Upper lobe of left lung (tissue), 6 donors: ENCODE measurements at regions not wholly inside any gene's neighbourhood (a gene's known extent, or its start where the extent isn't known, plus 50 kb on each side); places are given as distances from the start of the nearest gene placed in this dataset.

ENCODE experiments used
- ATAC-seq, 2 donors: fragments of 200-7000 bp; cut with Tn5 transposase; one replicate each; pipeline ENCODE4 v1.9.1; 2022; ENCODE audit warnings: mild to moderate bottlenecking in 2 of 2, moderate library complexity in 2 of 2; ENCODE audit not compliant: low FRiP score in 2 of 2
- DNase-seq, 2 donors: peaks; one replicate each; pipeline ENCODE4 v3.0.0-alpha.2; 2019 to 2020
- H3K27ac ChIP-seq, 4 donors: fragments of 200-600 bp; sonication (generic); one replicate each; pipeline ENCODE4 v1.5.1; 2016 to 2019
- H3K27me3 ChIP-seq, 4 donors: fragments of 200-600 bp; sonication (generic); one replicate each; pipeline ENCODE4 v1.5.1; 2017 to 2019
- H3K36me3 ChIP-seq, 4 donors: fragments of 200-600 bp; sonication (generic); one replicate each; pipeline ENCODE4 v1.5.1; 2016 to 2019
- H3K4me1 ChIP-seq, 4 donors: fragments of 200-600 bp; sonication (generic); one replicate each; pipeline ENCODE4 v1.5.1; 2018 to 2019
- H3K4me3 ChIP-seq, 4 donors: fragments of 200-600 bp; sonication (generic); one replicate each; pipeline ENCODE4 v1.5.1; 2017 to 2019; ENCODE audit warnings: mild to moderate bottlenecking in 2 of 4, moderate library complexity in 1 of 4
- H3K9me3 ChIP-seq, 4 donors: fragments of 200-600 bp; sonication (generic); one replicate each; pipeline ENCODE4 v1.5.1; 2018 to 2019
- EP300 ChIP-seq, 4 donors: sonication (generic); formaldehyde crosslinking; IDR thresholded peaks; one replicate each; pipeline ENCODE4 v1.5.1; 2017; ENCODE audit warnings: antibody characterized with exemption in 4 of 4, control low read depth in 2 of 4
- POLR2A ChIP-seq, 4 donors: fragments of 450-650 bp; IDR thresholded peaks; one replicate each; pipeline ENCODE4 v1.5.1; 2016 to 2017; ENCODE audit warnings: antibody characterized with exemption in 4 of 4, mild to moderate bottlenecking in 2 of 4
- POLR2AphosphoS5 ChIP-seq, 2 donors: sonication (generic); formaldehyde crosslinking; IDR thresholded peaks; one replicate each; pipeline ENCODE4 v1.5.1; 2017; ENCODE audit warnings: antibody characterized with exemption in 2 of 2
- WGBS, 2 donors: methylation state at CpG; one replicate each; pipeline ENCODE4 v1.1.5; 2017 to 2018; 5-methylcytosine and 5-hydroxymethylcytosine counted together
- TF ChIP-seq, protein P1 (sequence below), 6 experiments: fragments of 450-650 bp in 4 of 6; fragments of 200-600 bp in 2 of 6; sonication (generic) in 2 of 6; IDR thresholded peaks; one replicate each; pipeline ENCODE4 v1.5.1; 2016 to 2019; ENCODE audit warnings: antibody characterized with exemption in 6 of 6
- donor health status: DM: no; HTN: no; CAD: no; lungs with moderate emphysema.
- donor health status: DM: no; HTN: yes; CAD: no; lungs with severe emphysema.

DNA sequence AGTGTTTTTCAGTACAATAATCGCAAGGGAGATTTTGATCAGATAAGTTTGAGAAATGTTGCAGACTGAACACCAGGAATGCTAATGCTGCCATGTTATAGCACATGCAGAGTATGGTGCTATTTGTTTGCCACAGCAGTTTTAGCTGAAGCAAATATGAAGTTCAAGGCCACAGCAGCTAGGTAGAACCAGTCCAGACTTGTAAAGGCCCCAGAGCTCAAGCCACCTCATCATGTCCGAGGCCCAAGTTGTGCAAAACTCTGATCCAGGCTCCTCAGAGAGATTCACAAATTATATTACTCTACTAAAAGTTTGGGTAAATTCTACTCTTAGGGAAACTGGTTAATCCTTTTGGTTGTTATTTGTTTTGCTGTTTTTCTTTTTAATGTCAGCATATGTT is 2702.6 kb downstream of the PCDH9 start:
- H3K4me3 ChIP-seq, result no peak overlapping the region
- no peak for ATAC-seq
- no peaks in the 10 kb centered on the region for H3K36me3 ChIP-seq
- H3K27me3 ChIP-seq, result no peaks in the 10 kb centered on the region
- DNase-seq, result no peak
- no peaks in the 10 kb centered on the region for H3K4me1 ChIP-seq
- H3K9me3 ChIP-seq, result no peaks in the 10 kb centered on the region
- WGBS, 2 donors, result 85 to 91% methylated on average over 2 of the region's 2 CpGs
- no peak overlapping the region for H3K27ac ChIP-seq
- TF ChIP-seq POLR2A (IDR thresholded peaks at IDR 0.05), result no peak
- TF ChIP-seq, protein P1, sequence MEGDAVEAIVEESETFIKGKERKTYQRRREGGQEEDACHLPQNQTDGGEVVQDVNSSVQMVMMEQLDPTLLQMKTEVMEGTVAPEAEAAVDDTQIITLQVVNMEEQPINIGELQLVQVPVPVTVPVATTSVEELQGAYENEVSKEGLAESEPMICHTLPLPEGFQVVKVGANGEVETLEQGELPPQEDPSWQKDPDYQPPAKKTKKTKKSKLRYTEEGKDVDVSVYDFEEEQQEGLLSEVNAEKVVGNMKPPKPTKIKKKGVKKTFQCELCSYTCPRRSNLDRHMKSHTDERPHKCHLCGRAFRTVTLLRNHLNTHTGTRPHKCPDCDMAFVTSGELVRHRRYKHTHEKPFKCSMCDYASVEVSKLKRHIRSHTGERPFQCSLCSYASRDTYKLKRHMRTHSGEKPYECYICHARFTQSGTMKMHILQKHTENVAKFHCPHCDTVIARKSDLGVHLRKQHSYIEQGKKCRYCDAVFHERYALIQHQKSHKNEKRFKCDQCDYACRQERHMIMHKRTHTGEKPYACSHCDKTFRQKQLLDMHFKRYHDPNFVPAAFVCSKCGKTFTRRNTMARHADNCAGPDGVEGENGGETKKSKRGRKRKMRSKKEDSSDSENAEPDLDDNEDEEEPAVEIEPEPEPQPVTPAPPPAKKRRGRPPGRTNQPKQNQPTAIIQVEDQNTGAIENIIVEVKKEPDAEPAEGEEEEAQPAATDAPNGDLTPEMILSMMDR (IDR thresholded peaks at IDR 0.05), result no peak

DNA sequence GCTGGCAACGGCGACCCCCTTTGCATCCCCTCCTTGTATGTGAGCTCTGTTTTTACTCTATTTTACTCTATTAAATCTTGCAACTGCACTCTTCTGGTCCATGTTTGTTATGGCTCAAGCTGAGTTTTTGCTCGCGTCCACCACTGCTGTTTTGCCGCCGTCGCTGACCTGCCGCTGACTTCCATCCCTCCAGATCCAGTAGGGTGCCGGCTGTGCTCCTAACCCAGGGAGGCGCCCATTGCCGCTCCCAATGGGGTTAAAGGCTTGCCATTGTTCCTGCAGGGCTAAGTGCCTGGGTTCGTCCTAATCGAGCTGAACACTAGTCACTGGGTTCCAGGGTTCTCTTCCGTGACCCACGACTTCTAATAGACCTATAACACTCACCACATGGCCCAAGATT is 2704.4 kb downstream of the PCDH9 start:
- TF ChIP-seq, protein P1 (IDR thresholded peaks at IDR 0.05), result no peak
- TF ChIP-seq POLR2A (IDR thresholded peaks at IDR 0.05) (no peak), POLR2AphosphoS5 (IDR thresholded peaks at IDR 0.05) (no peak), EP300 (IDR thresholded peaks at IDR 0.05) (no peak)
- H3K4me1 ChIP-seq, result no peaks in the 10 kb centered on the region
- no peaks in the 10 kb centered on the region for H3K27me3 ChIP-seq
- ATAC-seq (no peak), DNase-seq (peak in 1 of 2 donors; percentile 39)
- no peak overlapping the region for H3K4me3 ChIP-seq
- H3K27ac ChIP-seq, result no peak overlapping the region
- H3K9me3 ChIP-seq, result no peaks in the 10 kb centered on the region
- WGBS, 2 donors, result 92 to 93% methylated on average over 15 of the region's 15 CpGs
- no peaks in the 10 kb centered on the region for H3K36me3 ChIP-seq

DNA sequence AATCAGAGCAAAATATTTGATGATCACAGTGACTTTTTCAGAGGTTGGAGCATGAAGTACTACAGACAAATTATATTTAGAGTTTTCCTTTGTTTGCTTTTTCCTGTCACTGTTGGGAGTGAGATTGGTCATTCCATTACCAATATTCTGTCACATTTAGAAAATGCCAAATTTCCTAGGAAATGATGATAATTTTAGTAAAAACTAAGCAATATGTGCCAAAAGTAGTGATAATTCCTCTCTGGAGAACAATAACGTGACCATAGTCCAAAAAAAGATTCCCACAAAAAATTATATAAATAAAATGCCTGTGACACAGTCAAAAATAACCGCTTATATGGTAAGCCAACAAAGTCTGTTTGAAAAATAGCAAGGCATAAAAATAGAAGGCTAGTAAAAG is 2719.4 kb downstream of the PCDH9 start:
- Histone ChIP-seq H3K36me3 (no peaks in the 10 kb centered on the region), H3K27me3 (no peaks in the 10 kb centered on the region), H3K4me1 (no peaks in the 10 kb centered on the region), H3K4me3 (no peak overlapping the region), H3K9me3 (peaks cover 0 to 3% (median 0%) of the 10 kb centered on the region in 4 donors), H3K27ac (no peak overlapping the region)
- TF ChIP-seq EP300 (IDR thresholded peaks at IDR 0.05) (no peak), POLR2AphosphoS5 (IDR thresholded peaks at IDR 0.05) (no peak), POLR2A (IDR thresholded peaks at IDR 0.05) (no peak)
- TF ChIP-seq, protein P1 (IDR thresholded peaks at IDR 0.05), result no peak
- 58 to 74% methylated on average over 2 of the region's 2 CpGs for WGBS, 2 donors
- no peak for ATAC-seq
- no peak for DNase-seq

DNA sequence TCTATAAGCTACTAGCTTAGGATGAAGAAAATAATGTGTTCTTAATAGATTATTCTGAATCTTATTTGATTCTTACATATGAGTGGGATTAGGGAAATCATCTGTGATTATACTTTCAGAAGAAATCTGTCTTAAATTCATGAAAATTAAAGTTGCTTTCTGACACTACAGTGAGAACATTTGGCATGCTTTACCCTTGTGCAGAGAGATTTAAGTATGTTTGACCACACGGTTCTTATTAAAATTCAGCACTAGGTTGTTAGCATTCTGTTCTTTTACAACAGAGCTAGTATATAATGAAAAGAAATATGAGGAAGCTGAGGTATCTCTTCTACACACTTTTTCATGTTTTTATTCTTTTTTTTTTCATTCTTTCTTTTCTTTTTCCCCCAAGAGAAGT is 2723.9 kb downstream of the PCDH9 start:
- no peaks in the 10 kb centered on the region for H3K27me3 ChIP-seq
- H3K36me3 ChIP-seq, result no peaks in the 10 kb centered on the region
- DNase-seq (no peak), ATAC-seq (no peak)
- H3K4me1 ChIP-seq, result no peaks in the 10 kb centered on the region
- H3K9me3 ChIP-seq, result no peaks in the 10 kb centered on the region
- no peak overlapping the region for H3K27ac ChIP-seq
- H3K4me3 ChIP-seq, result no peak overlapping the region
- WGBS, 2 donors, result 65 to 71% methylated on average over 1 of the region's 1 CpG
- TF ChIP-seq EP300 (IDR thresholded peaks at IDR 0.05) (no peak), POLR2A (IDR thresholded peaks at IDR 0.05) (no peak), POLR2AphosphoS5 (IDR thresholded peaks at IDR 0.05) (no peak)
- TF ChIP-seq, protein P1 (IDR thresholded peaks at IDR 0.05), result no peak

DNA sequence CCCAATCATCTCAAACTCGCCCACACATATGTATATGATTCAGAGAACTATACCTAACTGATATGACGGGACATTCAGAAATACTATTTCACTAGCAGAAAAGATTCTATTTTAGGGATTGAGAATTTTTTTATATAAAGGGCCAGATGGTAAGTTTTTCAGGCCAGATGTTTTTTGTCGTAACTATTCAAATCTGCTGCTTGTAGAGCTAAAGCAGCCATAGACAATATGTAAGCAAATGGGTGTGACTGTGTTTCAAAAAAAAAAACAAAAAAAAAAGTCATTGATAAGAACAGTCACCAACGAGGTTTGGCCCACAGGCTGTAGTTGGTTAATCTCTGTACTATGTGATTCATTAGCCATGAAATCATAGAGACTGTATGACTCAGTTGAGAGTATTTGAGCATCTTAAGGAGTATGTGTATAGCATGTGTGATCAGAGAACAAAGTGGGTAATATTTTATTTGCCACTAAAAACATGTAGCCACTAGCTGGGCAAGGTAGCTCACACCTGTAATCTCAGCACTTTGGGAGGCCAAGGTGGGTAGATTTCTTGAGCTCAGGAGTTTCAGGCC is 2724.7 kb downstream of the PCDH9 start:
- H3K27me3 ChIP-seq, result no peaks in the 10 kb centered on the region
- H3K4me1 ChIP-seq, result no peaks in the 10 kb centered on the region
- TF ChIP-seq POLR2AphosphoS5 (IDR thresholded peaks at IDR 0.05) (no peak), POLR2A (IDR thresholded peaks at IDR 0.05) (no peak), EP300 (IDR thresholded peaks at IDR 0.05) (no peak)
- TF ChIP-seq, protein P1 (IDR thresholded peaks at IDR 0.05), result no peak
- no peak overlapping the region for H3K27ac ChIP-seq
- ATAC-seq (no peak), DNase-seq (no peak)
- 70 to 77% methylated on average over 4 of the region's 4 CpGs for WGBS, 2 donors
- no peak overlapping the region for H3K4me3 ChIP-seq
- H3K9me3 ChIP-seq, result no peaks in the 10 kb centered on the region
- H3K36me3 ChIP-seq, result no peaks in the 10 kb centered on the region
